GM21447 (cell line): ENCODE measurements at regions not wholly inside any gene's neighbourhood (a gene's known extent, or its start where the extent isn't known, plus 50 kb on each side); places are given as distances from the start of the nearest gene placed in this dataset.
"Not testable (repeated sequence)": the region's sequence is repeated elsewhere in the genome, so short reads cannot be mapped to it uniquely, and the experiment has no call there.

ENCODE experiments used
- ATAC-seq: cut with Tn5 transposase; IDR thresholded peaks from one replicate; pipeline ENCODE4 v1.9.1; 2021; ENCODE audit not compliant: unreplicated experiment

- no peak for ATAC-seq
Observed at GRCh38 chr12:67070307-67070600, 198.9 kb upstream of the CAND1 start.

- no peak for ATAC-seq
Observed at GRCh38 chr12:67070604-67071003, 198.6 kb upstream of the CAND1 start.

- ATAC-seq, result not testable (repeated sequence)
Observed at GRCh38 chr12:67072281-67072680, 196.9 kb upstream of the CAND1 start.

GRCh38 chr12:67073336-67073735 lies 195.8 kb upstream of the CAND1 start:
- ATAC-seq, result no peak

- ATAC-seq, result no peak
Observed at GRCh38 chr12:67074072-67074471, 195.1 kb upstream of the CAND1 start.

- ATAC-seq, result no peak
Observed at GRCh38 chr12:67077617-67078016, 191.5 kb upstream of the CAND1 start.

GRCh38 chr12:67078957-67079356 lies 190.2 kb upstream of the CAND1 start:
- no peak for ATAC-seq

GRCh38 chr12:67080637-67081036 lies 188.5 kb upstream of the CAND1 start:
- no peak for ATAC-seq

- no peak for ATAC-seq
Observed at GRCh38 chr12:67082221-67082620, 186.9 kb upstream of the CAND1 start.

GRCh38 chr12:67085699-67086098 lies 183.5 kb upstream of the CAND1 start:
- no peak for ATAC-seq

GRCh38 chr12:67086116-67086515 lies 183.0 kb upstream of the CAND1 start:
- no peak for ATAC-seq

GRCh38 chr12:67088401-67089118 lies 180.6 kb upstream of the CAND1 start:
- ATAC-seq, result no peak

GRCh38 chr12:67091204-67091603 lies 178.0 kb upstream of the CAND1 start:
- no peak for ATAC-seq

- ATAC-seq, result no peak
Observed at GRCh38 chr12:67091678-67092077, 177.5 kb upstream of the CAND1 start.

GRCh38 chr12:67092934-67093333 lies 176.2 kb upstream of the CAND1 start:
- not testable (repeated sequence) for ATAC-seq

- ATAC-seq, result no peak
Observed at GRCh38 chr12:67096533-67097318, 172.4 kb upstream of the CAND1 start.

GRCh38 chr12:67099858-67100257 lies 169.3 kb upstream of the CAND1 start:
- no peak for ATAC-seq

- no peak for ATAC-seq
Observed at GRCh38 chr12:67103521-67103920, 165.6 kb upstream of the CAND1 start.

GRCh38 chr12:67107235-67107634 lies 161.9 kb upstream of the CAND1 start:
- ATAC-seq, result no peak

GRCh38 chr12:67107751-67108269 lies 161.3 kb upstream of the CAND1 start:
- ATAC-seq, result no peak

- not testable (repeated sequence) for ATAC-seq
Observed at GRCh38 chr12:67110345-67110744, 158.8 kb upstream of the CAND1 start.

GRCh38 chr12:67111182-67111581 lies 158.0 kb upstream of the CAND1 start:
- no peak for ATAC-seq
